CD4-positive, alpha-beta memory T cell (primary cell): ENCODE measurements at regions not wholly inside any gene's neighbourhood (a gene's known extent, or its start where the extent isn't known, plus 50 kb on each side); places are given as distances from the start of the nearest gene placed in this dataset.

ENCODE experiments used
- CTCF ChIA-PET: fragments of 350-600 bp; sonication (Branson Sonifier 250); formaldehyde crosslinking; loops from one replicate; lab custom pipeline; 2021; ENCODE audit warnings: inconsistent platforms; ENCODE audit not compliant: partially characterized antibody; lab: Charles Lee
- POLR2A ChIA-PET: fragments of 350-600 bp; sonication (Branson Sonifier 250); formaldehyde crosslinking; loops from one replicate; lab custom pipeline; 2021; ENCODE audit not compliant: partially characterized antibody; lab: Charles Lee
- DNase-seq, 5 donors: peaks; one replicate each; pipeline versions ENCODE4 v3.0.0 to v3.0.0-alpha.2; 2020 to 2022; ENCODE audit warnings: mixed read lengths in 1 of 5
- H3K27ac ChIP-seq: one replicate; pipeline ENCODE4 v1.7.0; 2013; ENCODE audit warnings: low read depth, low read length
- H3K27me3 ChIP-seq: 2 replicates; pipeline ENCODE4 v1.7.0; 2013; ENCODE audit warnings: mild to moderate bottlenecking, low read length, moderate library complexity; ENCODE audit not compliant: insufficient read depth
- H3K36me3 ChIP-seq: 2 replicates; pipeline ENCODE4 v1.7.0; 2013; ENCODE audit warnings: mild to moderate bottlenecking, low read length, moderate library complexity; ENCODE audit not compliant: insufficient read depth
- H3K4me1 ChIP-seq: 2 replicates; pipeline ENCODE4 v1.7.0; 2013; ENCODE audit warnings: mild to moderate bottlenecking, low read length, moderate library complexity; ENCODE audit not compliant: insufficient read depth
- H3K4me3 ChIP-seq, 2 donors: one replicate each; pipeline ENCODE4 v1.7.0; 2013; ENCODE audit warnings: low read length in 2 of 2, mild to moderate bottlenecking in 1 of 2
- H3K9me3 ChIP-seq, 2 donors: one replicate each; pipeline ENCODE4 v1.7.0; 2013; ENCODE audit warnings: low read length in 2 of 2, control low read depth in 1 of 2; ENCODE audit not compliant: control insufficient read depth in 1 of 2
- H3K27ac Mint-ChIP-seq, 7 donors: one replicate each; pipeline ENCODE4 v1.8.0; 2020 to 2021; ENCODE audit warnings: mixed read lengths in 7 of 7, mild to moderate bottlenecking in 6 of 7, inconsistent platforms in 3 of 7, moderate library complexity in 3 of 7
- H3K27me3 Mint-ChIP-seq, 2 donors: one replicate each; pipeline ENCODE4 v1.8.0; 2020 to 2021; ENCODE audit warnings: mixed read lengths in 2 of 2
- H3K36me3 Mint-ChIP-seq, 2 donors: one replicate each; pipeline ENCODE4 v1.8.0; 2020 to 2021; ENCODE audit warnings: mixed read lengths in 2 of 2, inconsistent platforms in 1 of 2, mild to moderate bottlenecking in 1 of 2
- H3K4me1 Mint-ChIP-seq, 4 donors: one replicate each; pipeline ENCODE4 v1.8.0; 2020 to 2021; ENCODE audit warnings: mixed read lengths in 4 of 4, mild to moderate bottlenecking in 1 of 4
- H3K4me3 Mint-ChIP-seq, 8 donors: one replicate each; pipeline ENCODE4 v1.8.0; 2020 to 2021; ENCODE audit warnings: mixed read lengths in 8 of 8, mild to moderate bottlenecking in 7 of 8, moderate library complexity in 6 of 8, inconsistent platforms in 3 of 8
- H3K9me3 Mint-ChIP-seq, 8 donors: one replicate each; pipeline ENCODE4 v1.8.0; 2020 to 2021; ENCODE audit warnings: mixed read lengths in 8 of 8, mild to moderate bottlenecking in 5 of 8, inconsistent platforms in 3 of 8, moderate library complexity in 1 of 8
- intact Hi-C: fragments of 100-400 bp; cut with micrococcal nuclease; formaldehyde crosslinking; loops from one replicate; pipeline ENCODE4 v1.15.1; 2023

DNA sequence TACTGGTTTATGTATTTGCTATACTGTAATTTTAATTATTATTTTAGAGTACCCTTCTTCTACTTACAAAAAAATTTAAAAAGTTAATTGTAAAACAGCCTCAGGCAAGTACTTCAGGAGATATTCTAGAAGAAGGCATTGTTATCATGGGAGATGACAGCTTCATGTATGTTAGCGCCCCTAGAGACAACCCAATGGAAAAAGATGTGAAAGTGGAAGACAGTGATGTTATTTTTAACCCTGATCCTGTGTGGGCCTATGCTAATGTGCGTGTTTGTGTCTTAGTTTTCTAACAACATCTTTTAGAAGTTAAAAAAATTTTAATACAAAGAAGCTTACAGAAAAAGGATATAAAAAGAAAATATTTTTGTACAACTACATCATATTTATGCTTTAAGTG lies 205.0 kb downstream of the FAM76B start:
- intact Hi-C loops: no loop called here
- peaks cover 0 to 13% (median 7%) of the 10 kb centered on the region in 4 donors for H3K4me1 Mint-ChIP-seq
- H3K9me3 Mint-ChIP-seq: peaks cover 0 to 10% (median 0%) of the 10 kb centered on the region in 8 donors
- no peak overlapping the region for H3K4me3 Mint-ChIP-seq
- peak in 1 of 5 donors; percentile 2 for DNase-seq
- H3K36me3 Mint-ChIP-seq: no peaks in the 10 kb centered on the region
- Histone ChIP-seq H3K9me3 (no peaks in the 10 kb centered on the region), H3K27ac (no peak overlapping the region), H3K27me3 (no peaks in the 10 kb centered on the region), H3K4me1 (no peaks in the 10 kb centered on the region), H3K36me3 (no peaks in the 10 kb centered on the region), H3K4me3 (no peak overlapping the region)
- H3K27ac Mint-ChIP-seq: no peak overlapping the region
- CTCF ChIA-PET: no interaction called here
- POLR2A ChIA-PET: no interaction called here
- H3K27me3 Mint-ChIP-seq: no peaks in the 10 kb centered on the region

DNA sequence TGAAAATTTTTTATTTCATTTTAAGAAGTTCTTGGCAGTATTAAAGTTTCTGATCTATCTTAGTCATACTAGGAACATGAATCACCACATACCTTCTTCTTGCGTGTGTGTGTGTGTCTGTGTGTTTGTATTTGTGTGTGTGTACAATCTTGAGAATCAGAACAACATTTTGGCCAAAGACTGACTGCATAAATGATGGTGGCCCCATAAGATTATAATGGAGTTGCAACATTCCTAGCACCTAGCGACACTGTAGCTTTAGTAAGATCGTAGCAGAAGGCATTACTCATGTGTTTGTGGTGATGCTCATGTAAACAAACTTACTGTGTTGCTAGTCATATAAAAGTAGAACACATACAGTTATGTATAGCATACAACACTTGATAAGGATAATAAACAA lies 205.4 kb downstream of the FAM76B start:
- DNase-seq: no peak
- Histone ChIP-seq H3K27ac (no peak overlapping the region), H3K27me3 (no peaks in the 10 kb centered on the region), H3K36me3 (no peaks in the 10 kb centered on the region), H3K4me1 (no peaks in the 10 kb centered on the region), H3K9me3 (no peaks in the 10 kb centered on the region), H3K4me3 (no peak overlapping the region)
- Mint-ChIP-seq H3K27me3 (no peaks in the 10 kb centered on the region), H3K9me3 (peaks cover 0 to 10% (median 0%) of the 10 kb centered on the region in 8 donors), H3K36me3 (no peaks in the 10 kb centered on the region), H3K4me3 (no peak overlapping the region), H3K27ac (peak overlapping the region in 1 of 7 donors; percentile 2), H3K4me1 (peaks cover 0 to 13% (median 7%) of the 10 kb centered on the region in 4 donors)
- POLR2A ChIA-PET: no interaction called here
- CTCF ChIA-PET: no interaction called here
- intact Hi-C loops: no loop called here

DNA sequence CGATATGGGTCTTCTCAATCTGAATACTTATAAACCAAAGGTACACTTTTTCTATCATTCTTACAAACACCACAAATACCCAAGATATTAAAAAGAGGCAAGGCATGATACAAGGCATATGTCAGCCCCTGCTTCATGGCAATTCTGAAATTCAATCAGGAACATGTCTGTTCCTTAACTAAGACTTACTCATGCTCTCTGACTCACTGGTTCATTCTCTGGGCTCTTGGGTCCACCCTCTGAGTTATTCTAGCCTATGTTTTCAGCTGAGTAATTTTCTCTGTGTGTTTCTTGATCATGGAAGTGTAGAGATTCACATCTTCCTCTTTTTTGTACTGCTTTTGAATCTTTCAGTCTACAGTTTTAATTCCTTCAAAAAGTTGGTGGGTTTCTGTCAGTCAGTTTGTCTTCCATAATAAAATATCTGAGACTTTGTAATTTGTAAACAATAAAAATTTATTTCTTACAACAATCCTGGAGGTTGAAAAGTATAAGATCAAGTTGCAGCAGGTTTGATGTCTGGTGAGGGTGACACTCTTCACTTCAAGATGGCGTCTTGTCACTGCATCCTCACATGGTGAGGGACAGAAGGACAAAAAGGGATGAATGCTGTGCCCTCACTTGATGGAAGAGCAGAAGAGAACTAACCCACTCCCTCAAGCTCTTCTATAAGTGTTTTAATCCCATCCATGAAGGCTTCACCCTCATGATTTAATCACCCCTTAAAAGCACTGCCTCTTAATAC lies 211.7 kb downstream of the FAM76B start:
- H3K4me1 Mint-ChIP-seq: no peaks in the 10 kb centered on the region
- Histone ChIP-seq H3K36me3 (no peaks in the 10 kb centered on the region), H3K27me3 (no peaks in the 10 kb centered on the region), H3K4me1 (no peaks in the 10 kb centered on the region), H3K9me3 (no peaks in the 10 kb centered on the region), H3K27ac (no peak overlapping the region), H3K4me3 (no peak overlapping the region)
- H3K9me3 Mint-ChIP-seq: peaks cover 0 to 5% (median 0%) of the 10 kb centered on the region in 8 donors
- POLR2A ChIA-PET: interaction anchor here (1.0 kb wide), 1 partner anchor 127 kb away, joined by 3 read pairs; no protein-coding TSS in a partner anchor
- no peak overlapping the region for H3K4me3 Mint-ChIP-seq
- CTCF ChIA-PET: no interaction called here
- no peaks in the 10 kb centered on the region for H3K36me3 Mint-ChIP-seq
- intact Hi-C loops: no loop called here
- no peak for DNase-seq
- no peaks in the 10 kb centered on the region for H3K27me3 Mint-ChIP-seq
- H3K27ac Mint-ChIP-seq: no peak overlapping the region

DNA sequence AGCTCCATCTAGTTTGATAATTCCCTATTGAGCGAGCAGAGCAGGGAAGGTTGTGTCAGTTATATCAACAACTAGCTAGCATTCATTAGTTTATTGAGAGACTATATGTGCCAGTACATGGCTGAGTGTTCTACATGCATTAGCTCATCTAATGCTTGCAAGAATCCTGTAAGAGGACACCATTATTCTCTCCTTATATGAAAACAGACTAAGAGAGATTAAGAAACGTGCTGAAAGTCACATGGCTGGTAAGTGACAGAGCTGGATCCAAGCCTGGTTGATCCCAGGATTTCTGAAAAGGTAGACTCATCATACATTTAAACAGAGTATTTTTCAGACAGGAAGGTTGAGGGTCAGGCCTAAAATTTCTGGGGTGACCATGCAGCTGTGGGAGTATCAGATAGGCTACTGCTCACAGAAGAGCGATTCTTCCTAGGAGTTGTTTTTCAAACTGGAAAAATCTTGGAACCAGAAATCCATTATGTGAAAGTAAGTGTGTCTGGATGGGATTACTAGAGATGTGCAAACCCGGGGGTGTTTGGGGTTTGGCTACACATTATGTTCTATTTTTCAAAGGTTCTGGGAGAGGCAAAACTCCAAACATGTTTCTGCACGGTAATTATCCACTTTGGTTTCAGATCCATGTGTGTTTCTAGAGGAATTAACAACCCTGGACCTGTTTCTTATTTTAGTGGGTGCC lies 213.3 kb downstream of the FAM76B start:
- Histone ChIP-seq H3K4me3 (no peak overlapping the region), H3K9me3 (no peaks in the 10 kb centered on the region), H3K27ac (no peak overlapping the region), H3K27me3 (no peaks in the 10 kb centered on the region), H3K4me1 (no peaks in the 10 kb centered on the region), H3K36me3 (no peaks in the 10 kb centered on the region)
- intact Hi-C loops: no loop called here
- Mint-ChIP-seq H3K27me3 (no peaks in the 10 kb centered on the region), H3K4me3 (no peak overlapping the region), H3K27ac (no peak overlapping the region), H3K9me3 (peaks cover 0 to 5% (median 0%) of the 10 kb centered on the region in 8 donors), H3K4me1 (no peaks in the 10 kb centered on the region), H3K36me3 (no peaks in the 10 kb centered on the region)
- ChIA-PET CTCF (interaction anchor here (1.0 kb wide), 1 partner anchor 129 kb away, joined by 3 read pairs; no protein-coding TSS in a partner anchor), POLR2A (interaction anchor here (0.5 kb wide), 1 partner anchor 126 kb away, joined by 3 read pairs; no protein-coding TSS in a partner anchor)
- DNase-seq: no peak

DNA sequence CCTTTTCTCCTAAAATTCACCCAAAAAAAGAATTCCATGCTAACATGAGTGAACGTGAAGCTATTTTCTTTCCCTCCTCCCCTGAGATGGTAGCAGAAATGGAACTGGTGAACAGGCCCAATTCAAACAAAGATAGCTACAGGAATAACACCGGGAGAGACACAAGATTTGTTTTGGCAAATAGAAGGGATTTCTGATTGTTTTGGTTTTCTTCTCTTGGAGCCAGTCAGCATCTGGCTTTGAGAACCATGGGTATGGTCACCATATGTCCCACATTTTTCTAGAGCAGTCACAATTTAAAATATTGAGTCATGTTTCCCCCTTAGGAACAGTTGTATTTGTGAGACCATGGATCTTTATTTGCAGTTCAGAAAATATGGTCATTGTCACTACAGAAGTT lies 214.1 kb downstream of the FAM76B start:
- intact Hi-C loops: no loop called here
- ChIA-PET CTCF (interaction anchor here (1.0 kb wide), 1 partner anchor 130 kb away, joined by 3 read pairs; no protein-coding TSS in a partner anchor), POLR2A (interaction anchor here (0.5 kb wide), 1 partner anchor 127 kb away, joined by 3 read pairs; no protein-coding TSS in a partner anchor)
- peaks cover 0 to 5% (median 0%) of the 10 kb centered on the region in 8 donors for H3K9me3 Mint-ChIP-seq
- H3K27ac ChIP-seq: no peak overlapping the region
- H3K4me1 Mint-ChIP-seq: no peaks in the 10 kb centered on the region
- no peak overlapping the region for H3K4me3 Mint-ChIP-seq
- no peak overlapping the region for H3K4me3 ChIP-seq
- H3K36me3 Mint-ChIP-seq: no peaks in the 10 kb centered on the region
- no peaks in the 10 kb centered on the region for H3K27me3 Mint-ChIP-seq
- H3K36me3 ChIP-seq: no peaks in the 10 kb centered on the region
- no peaks in the 10 kb centered on the region for H3K27me3 ChIP-seq
- no peak for DNase-seq
- no peaks in the 10 kb centered on the region for H3K4me1 ChIP-seq
- H3K9me3 ChIP-seq: no peaks in the 10 kb centered on the region
- no peak overlapping the region for H3K27ac Mint-ChIP-seq

DNA sequence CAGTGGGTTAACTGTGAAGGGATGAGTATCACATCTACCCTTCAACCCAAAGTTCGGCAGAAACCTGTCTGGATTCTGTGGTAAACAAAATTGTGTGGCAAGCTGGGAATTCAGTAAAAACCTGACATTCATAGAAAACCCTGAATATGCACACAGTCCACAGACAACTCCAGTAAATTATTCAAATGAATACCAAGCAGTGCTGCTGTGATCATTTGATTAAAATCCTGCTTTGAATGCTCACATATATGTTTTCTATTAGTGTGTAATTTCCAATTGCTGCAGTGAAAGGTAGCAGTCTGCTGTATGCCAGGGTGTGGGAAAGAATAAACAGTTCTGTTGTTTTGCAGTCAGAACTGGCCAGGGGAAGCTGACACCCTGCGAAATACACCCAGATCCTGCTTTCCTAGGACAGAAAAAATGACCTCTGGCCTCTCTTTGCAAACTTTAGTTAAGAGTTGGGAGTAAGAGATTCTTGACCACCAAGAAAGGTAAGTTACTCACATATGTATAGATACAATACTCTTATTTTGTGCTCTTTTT lies 217.8 kb downstream of the FAM76B start:
- ChIA-PET POLR2A (no interaction called here), CTCF (no interaction called here)
- Mint-ChIP-seq H3K27ac (no peak overlapping the region), H3K9me3 (peaks cover 0 to 19% (median 17%) of the 10 kb centered on the region in 8 donors), H3K27me3 (no peaks in the 10 kb centered on the region), H3K4me3 (no peak overlapping the region), H3K36me3 (peaks cover 3 to 4% of the 10 kb centered on the region in 2 donors), H3K4me1 (no peaks in the 10 kb centered on the region)
- no peak overlapping the region for H3K4me3 ChIP-seq
- no peak overlapping the region for H3K27ac ChIP-seq
- no peaks in the 10 kb centered on the region for H3K27me3 ChIP-seq
- H3K36me3 ChIP-seq: no peaks in the 10 kb centered on the region
- no peaks in the 10 kb centered on the region for H3K9me3 ChIP-seq
- no peak for DNase-seq
- intact Hi-C loops: no loop called here
- H3K4me1 ChIP-seq: no peaks in the 10 kb centered on the region

DNA sequence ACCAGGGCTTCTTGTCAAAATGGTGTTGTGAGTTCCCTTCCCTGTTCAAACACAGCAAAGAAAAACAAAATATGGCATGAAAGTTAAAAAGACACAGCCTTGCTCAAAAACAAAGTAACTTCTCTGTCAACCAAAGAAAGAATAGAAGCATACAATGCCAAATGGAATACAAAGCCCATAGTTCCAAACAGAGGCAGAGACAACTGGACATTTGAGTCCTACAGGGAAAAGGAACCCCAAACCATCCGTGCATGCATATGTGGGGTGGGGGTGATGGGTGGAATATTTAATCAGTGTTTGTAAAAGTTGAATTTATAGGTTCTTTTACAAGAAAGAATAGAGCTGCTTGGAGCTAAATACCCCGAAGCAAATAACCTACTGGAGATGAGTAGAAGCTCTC lies 218.7 kb downstream of the FAM76B start:
- ChIA-PET POLR2A (no interaction called here), CTCF (no interaction called here)
- DNase-seq: no peak
- H3K4me1 ChIP-seq: no peaks in the 10 kb centered on the region
- peaks cover 3 to 4% of the 10 kb centered on the region in 2 donors for H3K36me3 Mint-ChIP-seq
- intact Hi-C loops: no loop called here
- no peak overlapping the region for H3K27ac ChIP-seq
- H3K9me3 ChIP-seq: no peaks in the 10 kb centered on the region
- H3K27me3 ChIP-seq: no peaks in the 10 kb centered on the region
- no peak overlapping the region for H3K27ac Mint-ChIP-seq
- no peak overlapping the region for H3K4me3 Mint-ChIP-seq
- H3K36me3 ChIP-seq: no peaks in the 10 kb centered on the region
- H3K4me3 ChIP-seq: no peak overlapping the region
- peaks cover 0 to under 1% (median under 1%) of the 10 kb centered on the region in 4 donors for H3K4me1 Mint-ChIP-seq
- no peaks in the 10 kb centered on the region for H3K27me3 Mint-ChIP-seq
- H3K9me3 Mint-ChIP-seq: peaks cover 0 to 19% (median 17%) of the 10 kb centered on the region in 8 donors
